Natural killer cell (primary cell): ENCODE measurements at regions not wholly inside any gene's neighbourhood (a gene's known extent, or its start where the extent isn't known, plus 50 kb on each side); places are given as distances from the start of the nearest gene placed in this dataset.
A peak's percentile ranks its signal among the peaks of the same experiment; 100 is the strongest.
"Not testable (repeated sequence)": the region's sequence is repeated elsewhere in the genome, so short reads cannot be mapped to it uniquely, and the experiment has no call there.

ENCODE experiments used
- ATAC-seq, 3 donors: fragments of 150-1000 bp in 2 of 3; fragments of 200-7000 bp in 1 of 3; cut with Tn5 transposase; 1 replicate in 1 of 3; 2 replicates in 2 of 3; pipeline ENCODE4 v1.10.0; 2021; ENCODE audit warnings: mild to moderate bottlenecking in 2 of 3, moderate library complexity in 2 of 3
- DNase-seq, 2 donors: peaks; one replicate each; pipeline versions ENCODE4 v3.0.0 to v3.0.0-alpha.2; 2013 to 2021; ENCODE audit warnings: mixed read lengths in 1 of 2
- H3K27ac ChIP-seq: one replicate; pipeline ENCODE4 v1.5.1; 2013; ENCODE audit warnings: mild to moderate bottlenecking, low read length
- H3K27me3 ChIP-seq: one replicate; pipeline ENCODE4 v1.6.1; 2013; ENCODE audit warnings: low read length; ENCODE audit not compliant: control insufficient read depth, insufficient read depth
- H3K36me3 ChIP-seq: one replicate; pipeline ENCODE4 v1.6.1; 2013; ENCODE audit warnings: low read length; ENCODE audit not compliant: control insufficient read depth, insufficient read depth
- H3K4me1 ChIP-seq: one replicate; pipeline ENCODE4 v1.6.1; 2013; ENCODE audit warnings: low read length; ENCODE audit not compliant: control insufficient read depth, insufficient read depth
- H3K4me3 ChIP-seq: one replicate; pipeline ENCODE4 v1.5.1; 2013; ENCODE audit warnings: low read length
- H3K9me3 ChIP-seq: one replicate; pipeline ENCODE4 v1.6.1; 2013; ENCODE audit warnings: low read length; ENCODE audit not compliant: control insufficient read depth, insufficient read depth
- H3K27ac Mint-ChIP-seq, 2 donors: one replicate each; pipeline ENCODE4 v1.8.0; 2022; ENCODE audit warnings: mild to moderate bottlenecking in 2 of 2, mixed read lengths in 2 of 2, moderate library complexity in 1 of 2
- H3K27me3 Mint-ChIP-seq, 2 donors: one replicate each; pipeline ENCODE4 v1.8.0; 2022; ENCODE audit warnings: low read depth in 2 of 2, mixed read lengths in 2 of 2
- H3K36me3 Mint-ChIP-seq: one replicate; pipeline ENCODE4 v1.8.0; 2022; ENCODE audit warnings: mixed read lengths
- H3K4me1 Mint-ChIP-seq, 2 donors: one replicate each; pipeline ENCODE4 v1.8.0; 2022; ENCODE audit warnings: mixed read lengths in 2 of 2
- H3K4me3 Mint-ChIP-seq: one replicate; pipeline ENCODE4 v1.8.0; 2022; ENCODE audit warnings: mild to moderate bottlenecking, moderate library complexity, mixed read lengths
- H3K9me3 Mint-ChIP-seq, 2 donors: one replicate each; pipeline ENCODE4 v1.8.0; 2022; ENCODE audit warnings: mixed read lengths in 2 of 2
- WGBS: methylation state at CpG from one replicate; pipeline ENCODE4 v1.1.7; 2013; ENCODE audit warnings: missing lambda C conversion rate; ENCODE audit not compliant: insufficient coverage; 5-methylcytosine and 5-hydroxymethylcytosine counted together
- intact Hi-C: fragments of 100-400 bp; cut with micrococcal nuclease; formaldehyde crosslinking; loops from one replicate; pipeline ENCODE4 v1.14.2; 2022
- TF ChIP-seq, protein P1 (sequence below): fragments of 200-600 bp; IDR thresholded peaks from one replicate; pipeline ENCODE4 v1.8.0; 2022; ENCODE audit warnings: antibody characterized with exemption

DNA sequence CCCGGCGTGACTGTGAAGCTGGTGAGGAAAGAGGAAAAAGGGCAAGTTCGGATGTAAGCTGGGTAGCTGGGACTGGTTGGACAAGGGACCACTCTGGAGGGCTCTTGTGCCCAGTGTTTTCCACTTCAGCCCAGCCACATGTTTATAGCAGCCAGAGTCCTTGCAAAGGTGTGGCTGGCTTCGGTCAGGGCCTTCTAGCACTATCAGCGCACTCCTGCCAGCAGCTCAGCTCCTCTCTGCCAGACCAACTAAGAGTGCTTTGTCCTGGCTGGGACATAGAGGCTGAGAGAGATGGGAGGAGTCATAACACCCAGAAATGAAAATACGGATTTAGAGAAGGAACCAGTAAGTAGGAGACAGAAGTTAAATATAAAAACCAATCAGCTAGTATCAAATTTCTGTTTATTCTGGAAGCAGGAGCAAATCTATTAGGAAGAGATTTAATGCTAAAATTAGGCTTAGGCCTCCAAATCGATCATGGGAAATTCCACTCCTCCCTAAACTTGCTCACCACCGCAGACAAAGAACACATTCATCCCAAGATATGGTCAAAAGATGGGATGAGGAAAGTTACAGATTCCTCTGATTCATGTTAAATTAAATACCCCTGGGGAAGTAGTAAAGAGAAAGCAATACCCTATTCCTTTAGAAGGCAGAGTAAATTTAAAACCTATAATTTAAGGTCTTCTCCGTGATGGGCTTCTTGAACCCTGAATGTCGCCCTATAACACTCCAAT is 135.0 kb downstream of the RALA start:
- peaks cover 16 to 23% of the 10 kb centered on the region in 2 donors for H3K4me1 Mint-ChIP-seq
- no peak overlapping the region for H3K4me3 Mint-ChIP-seq
- H3K27ac Mint-ChIP-seq: peak overlapping the region in 1 of 2 donors; percentile 13
- H3K9me3 ChIP-seq: no peaks in the 10 kb centered on the region
- whole genome bisulfite sequencing: 91% methylated on average over 7 of the region's 10 CpGs
- H3K27ac ChIP-seq: no peak overlapping the region
- no peaks in the 10 kb centered on the region for H3K27me3 ChIP-seq
- H3K4me1 ChIP-seq: no peaks in the 10 kb centered on the region
- intact Hi-C loops: no loop called here
- no peak for DNase-seq
- TF ChIP-seq, protein P1, sequence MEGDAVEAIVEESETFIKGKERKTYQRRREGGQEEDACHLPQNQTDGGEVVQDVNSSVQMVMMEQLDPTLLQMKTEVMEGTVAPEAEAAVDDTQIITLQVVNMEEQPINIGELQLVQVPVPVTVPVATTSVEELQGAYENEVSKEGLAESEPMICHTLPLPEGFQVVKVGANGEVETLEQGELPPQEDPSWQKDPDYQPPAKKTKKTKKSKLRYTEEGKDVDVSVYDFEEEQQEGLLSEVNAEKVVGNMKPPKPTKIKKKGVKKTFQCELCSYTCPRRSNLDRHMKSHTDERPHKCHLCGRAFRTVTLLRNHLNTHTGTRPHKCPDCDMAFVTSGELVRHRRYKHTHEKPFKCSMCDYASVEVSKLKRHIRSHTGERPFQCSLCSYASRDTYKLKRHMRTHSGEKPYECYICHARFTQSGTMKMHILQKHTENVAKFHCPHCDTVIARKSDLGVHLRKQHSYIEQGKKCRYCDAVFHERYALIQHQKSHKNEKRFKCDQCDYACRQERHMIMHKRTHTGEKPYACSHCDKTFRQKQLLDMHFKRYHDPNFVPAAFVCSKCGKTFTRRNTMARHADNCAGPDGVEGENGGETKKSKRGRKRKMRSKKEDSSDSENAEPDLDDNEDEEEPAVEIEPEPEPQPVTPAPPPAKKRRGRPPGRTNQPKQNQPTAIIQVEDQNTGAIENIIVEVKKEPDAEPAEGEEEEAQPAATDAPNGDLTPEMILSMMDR: no peak
- no peaks in the 10 kb centered on the region for H3K27me3 Mint-ChIP-seq
- no peak overlapping the region for H3K4me3 ChIP-seq
- no peak for ATAC-seq
- H3K36me3 ChIP-seq: no peaks in the 10 kb centered on the region
- H3K9me3 Mint-ChIP-seq: no peaks in the 10 kb centered on the region
- no peaks in the 10 kb centered on the region for H3K36me3 Mint-ChIP-seq

DNA sequence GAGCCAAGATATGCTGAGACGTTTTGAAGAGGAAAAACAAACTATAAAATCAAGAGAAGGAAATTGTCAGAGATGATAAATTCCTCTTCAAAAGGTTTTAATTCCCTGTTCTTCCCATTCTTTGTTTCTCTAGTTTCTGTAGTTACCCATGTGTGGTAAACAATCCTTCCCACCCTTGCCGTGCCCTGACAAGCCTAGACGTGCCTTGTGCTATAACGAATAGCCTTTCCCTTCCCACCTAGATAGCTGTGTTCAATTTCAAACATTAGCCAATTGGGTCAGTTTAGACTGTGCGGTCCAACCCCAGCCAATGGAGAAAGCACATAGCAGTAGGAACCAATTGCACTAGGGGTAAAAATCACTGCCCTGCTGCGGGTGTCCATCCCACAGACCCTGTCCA is 138.1 kb downstream of the RALA start:
- Histone ChIP-seq H3K27ac (no peak overlapping the region), H3K9me3 (no peaks in the 10 kb centered on the region), H3K36me3 (no peaks in the 10 kb centered on the region), H3K4me3 (no peak overlapping the region), H3K4me1 (no peaks in the 10 kb centered on the region), H3K27me3 (no peaks in the 10 kb centered on the region)
- H3K27me3 Mint-ChIP-seq: no peaks in the 10 kb centered on the region
- DNase-seq (no peak), ATAC-seq (no peak)
- no peak overlapping the region for H3K4me3 Mint-ChIP-seq
- no peaks in the 10 kb centered on the region for H3K9me3 Mint-ChIP-seq
- TF ChIP-seq, protein P1: no peak
- H3K4me1 Mint-ChIP-seq: peaks cover 23 to 31% of the 10 kb centered on the region in 2 donors
- no peaks in the 10 kb centered on the region for H3K36me3 Mint-ChIP-seq
- intact Hi-C loops: no loop called here
- WGBS: over 99% methylated on average over 6 of the region's 6 CpGs
- no peak overlapping the region for H3K27ac Mint-ChIP-seq

DNA sequence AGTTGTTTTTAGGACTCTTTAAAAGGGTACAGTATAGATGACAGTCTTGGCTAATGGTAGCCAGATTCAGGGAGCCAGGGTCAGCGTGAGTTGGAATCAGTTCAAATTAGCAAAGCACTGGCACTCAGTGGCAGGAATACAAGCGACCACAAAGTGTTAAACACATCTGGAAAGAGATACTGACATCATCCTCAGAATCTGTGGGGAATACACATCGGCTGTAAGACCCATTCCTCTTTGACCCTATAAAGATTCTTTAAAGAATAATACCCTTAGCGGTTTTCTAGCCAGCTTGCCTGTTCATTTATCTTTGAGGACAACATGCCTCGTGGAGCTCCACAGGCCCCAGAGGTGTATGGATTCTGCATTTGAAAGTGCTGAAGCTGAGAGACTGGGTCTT is 139.1 kb downstream of the RALA start:
- H3K9me3 ChIP-seq, H3K27ac Mint-ChIP-seq, H3K4me3 ChIP-seq, H3K36me3 ChIP-seq, H3K27me3 Mint-ChIP-seq, H3K27me3 ChIP-seq, H3K36me3 Mint-ChIP-seq, H3K9me3 Mint-ChIP-seq, intact Hi-C loops, DNase-seq, H3K27ac ChIP-seq, H3K4me1 ChIP-seq, H3K4me3 Mint-ChIP-seq, ATAC-seq: not testable (repeated sequence)
- 98% methylated on average over 4 of the region's 5 CpGs for WGBS
- peaks cover 23 to 27% of the 10 kb centered on the region in 2 donors for H3K4me1 Mint-ChIP-seq

DNA sequence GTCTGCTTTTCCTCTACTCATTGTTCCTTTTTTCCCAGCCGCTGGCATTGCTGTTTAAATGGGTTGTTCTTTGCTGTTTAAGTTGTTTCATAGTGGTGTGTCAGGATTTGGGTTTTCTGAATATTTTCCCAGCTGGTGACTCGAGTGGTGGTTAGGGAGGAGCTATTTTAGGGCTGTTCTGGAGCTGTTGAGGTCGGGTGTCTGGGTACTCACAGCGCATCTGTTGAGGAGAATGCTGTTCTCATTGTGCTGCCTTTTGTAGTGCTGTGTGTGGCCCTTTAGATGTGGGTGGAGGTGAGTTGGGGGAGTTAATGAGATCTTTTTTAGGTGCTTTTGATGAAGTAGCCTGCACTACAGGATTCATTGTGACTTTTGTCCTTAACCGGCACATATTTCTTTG is 139.5 kb downstream of the RALA start:
- H3K4me1 Mint-ChIP-seq: peaks cover 23 to 27% of the 10 kb centered on the region in 2 donors
- H3K4me1 ChIP-seq, H3K36me3 ChIP-seq, ATAC-seq, H3K27me3 Mint-ChIP-seq, H3K27me3 ChIP-seq, H3K27ac Mint-ChIP-seq, H3K9me3 ChIP-seq, H3K4me3 Mint-ChIP-seq, H3K9me3 Mint-ChIP-seq, H3K36me3 Mint-ChIP-seq, H3K27ac ChIP-seq, DNase-seq, H3K4me3 ChIP-seq, intact Hi-C loops: not testable (repeated sequence)
- WGBS: 53% methylated on average over 5 of the region's 5 CpGs

DNA sequence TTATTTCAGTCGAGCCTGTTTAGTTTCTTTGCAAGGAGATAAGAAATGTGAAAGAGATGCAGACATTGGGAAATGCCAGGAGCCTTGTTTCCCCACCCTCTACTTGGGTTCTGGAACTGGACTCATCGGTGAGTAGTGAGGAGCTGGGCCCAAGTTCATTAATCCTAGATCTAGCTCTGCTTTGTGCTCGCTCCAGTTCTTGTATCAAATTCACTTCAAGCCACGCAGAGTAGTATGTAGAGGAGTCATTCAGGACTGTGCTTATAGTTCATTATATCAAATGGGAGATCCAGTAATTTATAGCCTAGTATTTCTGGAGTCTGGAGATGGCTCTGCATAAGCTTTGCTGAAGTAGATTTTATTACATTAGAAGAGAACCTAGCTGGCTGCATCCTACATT is 142.5 kb downstream of the RALA start:
- H3K27ac Mint-ChIP-seq: not testable (repeated sequence)
- peaks cover 18 to 21% of the 10 kb centered on the region in 2 donors for H3K4me1 Mint-ChIP-seq

DNA sequence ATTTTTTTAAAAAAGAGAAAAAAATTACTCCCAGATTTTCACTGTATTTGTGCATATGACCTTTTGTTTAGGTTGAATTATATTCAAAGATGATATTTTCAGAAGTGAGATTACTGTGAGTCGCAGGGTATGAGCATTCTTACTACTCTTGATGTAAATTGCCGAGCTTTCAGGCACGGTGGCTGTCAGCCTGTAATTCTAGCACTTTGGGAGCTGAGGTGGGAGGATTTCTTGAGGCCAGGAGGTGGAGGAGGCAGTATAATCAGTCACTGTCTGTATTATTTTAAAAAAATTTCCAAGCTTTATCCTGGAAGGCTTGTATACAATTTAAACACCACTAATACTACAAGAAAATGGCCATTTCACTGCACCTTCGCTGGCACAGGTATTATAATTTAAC is 145.1 kb downstream of the RALA start:
- peaks cover 9 to 13% of the 10 kb centered on the region in 2 donors for H3K4me1 Mint-ChIP-seq

More for the DNA sequence above, 142.5 kb downstream of the RALA start:
- H3K36me3 Mint-ChIP-seq, DNase-seq, H3K27ac ChIP-seq, H3K9me3 Mint-ChIP-seq, H3K27me3 Mint-ChIP-seq, intact Hi-C loops, H3K36me3 ChIP-seq, H3K4me3 Mint-ChIP-seq, H3K27me3 ChIP-seq, ATAC-seq, H3K4me3 ChIP-seq, H3K4me1 ChIP-seq, H3K9me3 ChIP-seq: not testable (repeated sequence)
- 91% methylated on average over 4 of the region's 4 CpGs for WGBS

More for the DNA sequence above, 145.1 kb downstream of the RALA start:
- intact Hi-C loops, H3K27ac ChIP-seq, H3K27ac Mint-ChIP-seq, H3K4me3 ChIP-seq, H3K36me3 Mint-ChIP-seq, H3K9me3 Mint-ChIP-seq, H3K36me3 ChIP-seq, H3K4me3 Mint-ChIP-seq, H3K9me3 ChIP-seq, DNase-seq, H3K4me1 ChIP-seq, H3K27me3 ChIP-seq, ATAC-seq, H3K27me3 Mint-ChIP-seq: not testable (repeated sequence)
- 92% methylated on average over 2 of the region's 4 CpGs for WGBS
